ENCODE measurements at regions not wholly inside any gene's neighbourhood (a gene's known extent, or its start where the extent isn't known, plus 50 kb on each side); places are given as distances from the start of the nearest gene placed in this dataset.

- Histone ChIP-seq H2BK15ac (ENCODE audit: low read length) (no peak overlapping the region), H3K79me1 (ENCODE audit: low read depth, low read length) (no peaks in the 10 kb centered on the region), H3K27me3 (ENCODE audit: control insufficient read depth in 3 of 3, insufficient read depth in 3 of 3, low read depth in 1 of 3, low read length in 3 of 3) (no peaks in the 10 kb centered on the region), H3K14ac (ENCODE audit: low read length) (no peak overlapping the region), H3K23ac (ENCODE audit: low read depth, low read length, poor library complexity) (no peak overlapping the region), H2BK120ac (ENCODE audit: low read depth, low read length) (no peak overlapping the region), H2BK12ac (ENCODE audit: low read length) (no peak overlapping the region), H2AFZ (ENCODE audit: low read length) (no peak overlapping the region), H2BK5ac (ENCODE audit: low read length) (no peak overlapping the region), H3K4me1 (ENCODE audit: control insufficient read depth in 2 of 2, insufficient read depth in 1 of 2, low read depth in 1 of 2, low read length in 2 of 2) (no peaks in the 10 kb centered on the region), H3K4me2 (ENCODE audit: insufficient read depth, low read length, poor library complexity, severe bottlenecking) (no peak overlapping the region), H3K36me3 (replicated peaks in 1 of 2; ENCODE audit: control insufficient read depth in 2 of 2, insufficient read depth in 2 of 2, low read length in 2 of 2) (no peaks in the 10 kb centered on the region), H3K9ac (ENCODE audit: low read depth, low read length, poor library complexity) (no peak overlapping the region), H3K18ac (ENCODE audit: low read length) (no peak overlapping the region), H3K4ac (ENCODE audit: low read length) (no peak overlapping the region), H3K4me3 (ENCODE audit: low read length in 2 of 2) (no peak overlapping the region), H3K9me3 (replicated peaks in 1 of 2; ENCODE audit: control insufficient read depth in 2 of 2, insufficient read depth in 1 of 2, low read depth in 1 of 2, low read length in 2 of 2) (no peaks in the 10 kb centered on the region), H4K8ac (ENCODE audit: low read depth, low read length) (no peak overlapping the region), H4K91ac (ENCODE audit: low read depth, low read length, poor library complexity) (no peak overlapping the region), H2AK5ac (ENCODE audit: low read depth, low read length) (no peak overlapping the region), H3K27ac (replicated peaks; ENCODE audit: low read length) (no peak overlapping the region)
- DNase-seq (ENCODE audit: low spot score) = peak; percentile 9
- no CpG with 5 or more reads among the region's 4 CpGs for WGBS, 2 donors (ENCODE audit: extremely low coverage in 2 of 2, insufficient read length in 2 of 2, insufficient replicate concordance in 1 of 2)
Measured at GRCh38 chr7:113289140-113289740, 170.9 kb upstream of the SMIM30 start.

- H3K23ac ChIP-seq (ENCODE audit: low read depth, low read length, poor library complexity) = no peak overlapping the region
Measured at GRCh38 chr7:113285411-113285810, 167.1 kb upstream of the SMIM30 start.

DNA sequence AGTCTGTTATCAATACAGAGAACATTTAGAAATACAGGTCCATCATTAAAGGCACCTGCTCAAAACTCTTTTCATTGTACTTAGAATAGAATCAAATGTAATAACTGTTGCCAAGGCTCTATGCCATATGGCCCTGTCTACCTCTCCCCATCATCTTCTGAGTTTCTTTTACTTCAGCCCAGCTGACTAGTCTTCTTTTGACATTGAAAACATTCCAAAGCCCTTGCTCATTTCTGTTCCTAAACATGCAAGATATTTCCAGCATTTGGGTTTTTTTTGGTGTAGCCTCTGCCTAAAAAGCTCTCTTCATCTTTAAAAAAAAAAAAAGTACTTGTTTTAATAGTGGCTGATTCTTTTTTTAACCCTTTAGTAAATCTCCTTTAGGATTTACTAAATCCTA lies 165.5 kb upstream of the SMIM30 start:
- Histone ChIP-seq H3K4me2 (ENCODE audit: insufficient read depth, low read length, poor library complexity, severe bottlenecking) (no peak overlapping the region), H2BK120ac (ENCODE audit: low read depth, low read length) (no peak overlapping the region), H3K9ac (ENCODE audit: low read depth, low read length, poor library complexity) (no peak overlapping the region), H2AK5ac (ENCODE audit: low read depth, low read length) (no peak overlapping the region), H3K23ac (ENCODE audit: low read depth, low read length, poor library complexity) (no peak overlapping the region), H2BK5ac (ENCODE audit: low read length) (no peak overlapping the region), H3K4me1 (ENCODE audit: control insufficient read depth in 2 of 2, insufficient read depth in 1 of 2, low read depth in 1 of 2, low read length in 2 of 2) (no peaks in the 10 kb centered on the region), H2BK12ac (ENCODE audit: low read length) (no peak overlapping the region), H4K91ac (ENCODE audit: low read depth, low read length, poor library complexity) (no peak overlapping the region), H3K27ac (replicated peaks; ENCODE audit: low read length) (no peak overlapping the region), H2AFZ (ENCODE audit: low read length) (no peak overlapping the region), H3K18ac (ENCODE audit: low read length) (no peak overlapping the region), H3K4me3 (ENCODE audit: low read length in 2 of 2) (no peak overlapping the region), H3K79me1 (ENCODE audit: low read depth, low read length) (no peaks in the 10 kb centered on the region), H3K4ac (ENCODE audit: low read length) (no peak overlapping the region), H3K14ac (ENCODE audit: low read length) (no peak overlapping the region), H3K27me3 (ENCODE audit: control insufficient read depth in 3 of 3, insufficient read depth in 3 of 3, low read depth in 1 of 3, low read length in 3 of 3) (no peaks in the 10 kb centered on the region), H2BK15ac (ENCODE audit: low read length) (no peak overlapping the region), H3K9me3 (replicated peaks in 1 of 2; ENCODE audit: control insufficient read depth in 2 of 2, insufficient read depth in 1 of 2, low read depth in 1 of 2, low read length in 2 of 2) (no peaks in the 10 kb centered on the region), H4K8ac (ENCODE audit: low read depth, low read length) (no peak overlapping the region), H3K36me3 (replicated peaks in 1 of 2; ENCODE audit: control insufficient read depth in 2 of 2, insufficient read depth in 2 of 2, low read length in 2 of 2) (no peaks in the 10 kb centered on the region)
- no peak for DNase-seq (ENCODE audit: low spot score)

More at GRCh38 chr7:113285411-113285810, 167.1 kb upstream of the SMIM30 start:
- Histone ChIP-seq H3K79me1 (ENCODE audit: low read depth, low read length) (no peaks in the 10 kb centered on the region), H4K91ac (ENCODE audit: low read depth, low read length, poor library complexity) (no peak overlapping the region), H2AFZ (ENCODE audit: low read length) (no peak overlapping the region), H3K4me1 (ENCODE audit: control insufficient read depth in 2 of 2, insufficient read depth in 1 of 2, low read depth in 1 of 2, low read length in 2 of 2) (no peaks in the 10 kb centered on the region), H3K14ac (ENCODE audit: low read length) (no peak overlapping the region), H2AK5ac (ENCODE audit: low read depth, low read length) (no peak overlapping the region), H3K4me2 (ENCODE audit: insufficient read depth, low read length, poor library complexity, severe bottlenecking) (no peak overlapping the region), H3K36me3 (replicated peaks in 1 of 2; ENCODE audit: control insufficient read depth in 2 of 2, insufficient read depth in 2 of 2, low read length in 2 of 2) (no peaks in the 10 kb centered on the region), H2BK5ac (ENCODE audit: low read length) (no peak overlapping the region), H3K18ac (ENCODE audit: low read length) (no peak overlapping the region), H2BK12ac (ENCODE audit: low read length) (no peak overlapping the region), H2BK120ac (ENCODE audit: low read depth, low read length) (no peak overlapping the region), H3K27ac (replicated peaks; ENCODE audit: low read length) (no peak overlapping the region), H3K4me3 (ENCODE audit: low read length in 2 of 2) (no peak overlapping the region), H3K9ac (ENCODE audit: low read depth, low read length, poor library complexity) (no peak overlapping the region), H4K8ac (ENCODE audit: low read depth, low read length) (no peak overlapping the region), H3K4ac (ENCODE audit: low read length) (no peak overlapping the region), H2BK15ac (ENCODE audit: low read length) (no peak overlapping the region), H3K9me3 (replicated peaks in 1 of 2; ENCODE audit: control insufficient read depth in 2 of 2, insufficient read depth in 1 of 2, low read depth in 1 of 2, low read length in 2 of 2) (no peaks in the 10 kb centered on the region), H3K27me3 (ENCODE audit: control insufficient read depth in 3 of 3, insufficient read depth in 3 of 3, low read depth in 1 of 3, low read length in 3 of 3) (no peaks in the 10 kb centered on the region)
- WGBS, 2 donors (ENCODE audit: extremely low coverage in 2 of 2, insufficient read length in 2 of 2, insufficient replicate concordance in 1 of 2) = no CpG with 5 or more reads among the region's 3 CpGs
- DNase-seq (ENCODE audit: low spot score) = no peak

GRCh38 chr7:113282875-113283274 lies 164.5 kb upstream of the SMIM30 start:
- Histone ChIP-seq H3K79me1 (ENCODE audit: low read depth, low read length) (no peaks in the 10 kb centered on the region), H2AFZ (ENCODE audit: low read length) (no peak overlapping the region), H3K4ac (ENCODE audit: low read length) (no peak overlapping the region), H2BK5ac (ENCODE audit: low read length) (no peak overlapping the region), H2AK5ac (ENCODE audit: low read depth, low read length) (no peak overlapping the region), H3K4me3 (ENCODE audit: low read length in 2 of 2) (no peak overlapping the region), H4K8ac (ENCODE audit: low read depth, low read length) (no peak overlapping the region), H3K27ac (replicated peaks; ENCODE audit: low read length) (no peak overlapping the region), H3K9me3 (replicated peaks in 1 of 2; ENCODE audit: control insufficient read depth in 2 of 2, insufficient read depth in 1 of 2, low read depth in 1 of 2, low read length in 2 of 2) (no peaks in the 10 kb centered on the region), H2BK15ac (ENCODE audit: low read length) (no peak overlapping the region), H3K4me2 (ENCODE audit: insufficient read depth, low read length, poor library complexity, severe bottlenecking) (no peak overlapping the region), H3K23ac (ENCODE audit: low read depth, low read length, poor library complexity) (no peak overlapping the region), H3K9ac (ENCODE audit: low read depth, low read length, poor library complexity) (no peak overlapping the region), H4K91ac (ENCODE audit: low read depth, low read length, poor library complexity) (no peak overlapping the region), H3K18ac (ENCODE audit: low read length) (no peak overlapping the region), H2BK120ac (ENCODE audit: low read depth, low read length) (no peak overlapping the region), H3K36me3 (replicated peaks in 1 of 2; ENCODE audit: control insufficient read depth in 2 of 2, insufficient read depth in 2 of 2, low read length in 2 of 2) (no peaks in the 10 kb centered on the region), H3K4me1 (ENCODE audit: control insufficient read depth in 2 of 2, insufficient read depth in 1 of 2, low read depth in 1 of 2, low read length in 2 of 2) (no peaks in the 10 kb centered on the region), H3K27me3 (ENCODE audit: control insufficient read depth in 3 of 3, insufficient read depth in 3 of 3, low read depth in 1 of 3, low read length in 3 of 3) (no peaks in the 10 kb centered on the region), H3K14ac (ENCODE audit: low read length) (no peak overlapping the region), H2BK12ac (ENCODE audit: low read length) (no peak overlapping the region)
- no peak for DNase-seq (ENCODE audit: low spot score)
- no CpG with 5 or more reads among the region's 1 CpG for WGBS, 2 donors (ENCODE audit: extremely low coverage in 2 of 2, insufficient read length in 2 of 2, insufficient replicate concordance in 1 of 2)
